HG02759 (cell line): ENCODE measurements at regions not wholly inside any gene's neighbourhood (a gene's known extent, or its start where the extent isn't known, plus 50 kb on each side); places are given as distances from the start of the nearest gene placed in this dataset.
"Not testable (repeated sequence)": the region's sequence is repeated elsewhere in the genome, so short reads cannot be mapped to it uniquely, and the experiment has no call there.

Experiments used
- ATAC-seq: cut with Tn5 transposase; IDR thresholded peaks from one replicate; pipeline ENCODE4 v1.9.1; 2021; ENCODE audit warnings: mild to moderate bottlenecking, moderate library complexity; ENCODE audit not compliant: unreplicated experiment

DNA sequence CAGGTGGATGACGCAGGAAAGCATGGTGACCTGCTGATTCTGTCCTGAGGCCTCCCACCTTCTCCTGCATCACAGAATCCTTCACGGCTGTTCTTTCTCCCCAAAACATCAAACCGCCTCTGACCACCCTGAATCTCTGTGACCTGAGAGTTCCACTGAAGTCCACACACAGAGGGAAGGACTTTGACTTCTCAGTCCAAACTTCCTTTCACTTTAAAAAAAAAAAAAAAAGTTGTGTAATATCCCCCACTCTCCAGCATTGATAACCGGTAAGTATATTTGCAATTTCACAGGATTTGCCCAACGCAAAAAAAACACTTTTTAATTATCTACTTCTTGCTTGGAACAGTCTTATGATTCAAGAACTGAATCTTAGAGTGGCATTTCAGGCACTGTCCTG, 259.5 kb upstream of the IRS2 start:
- ATAC-seq, result no peak

DNA sequence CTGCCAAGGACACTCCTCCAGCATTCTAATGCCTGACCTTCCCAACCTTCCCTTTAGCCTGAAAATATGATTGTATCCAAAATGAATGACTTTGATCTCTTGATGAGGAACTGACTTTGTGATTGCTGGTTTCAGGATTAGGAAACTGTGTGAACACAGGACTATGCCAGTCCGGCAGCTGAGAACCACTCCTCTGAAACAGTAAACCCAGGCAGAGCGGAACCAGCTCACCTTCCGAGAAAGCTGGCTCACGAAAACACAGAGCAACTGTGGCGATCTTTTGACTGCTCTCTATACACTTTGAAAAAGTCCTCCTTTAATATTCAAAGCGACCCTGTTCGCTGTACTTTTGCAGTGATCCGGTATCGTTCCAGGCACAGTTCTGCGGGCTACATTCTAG, 258.8 kb upstream of the IRS2 start:
- ATAC-seq, result no peak

DNA sequence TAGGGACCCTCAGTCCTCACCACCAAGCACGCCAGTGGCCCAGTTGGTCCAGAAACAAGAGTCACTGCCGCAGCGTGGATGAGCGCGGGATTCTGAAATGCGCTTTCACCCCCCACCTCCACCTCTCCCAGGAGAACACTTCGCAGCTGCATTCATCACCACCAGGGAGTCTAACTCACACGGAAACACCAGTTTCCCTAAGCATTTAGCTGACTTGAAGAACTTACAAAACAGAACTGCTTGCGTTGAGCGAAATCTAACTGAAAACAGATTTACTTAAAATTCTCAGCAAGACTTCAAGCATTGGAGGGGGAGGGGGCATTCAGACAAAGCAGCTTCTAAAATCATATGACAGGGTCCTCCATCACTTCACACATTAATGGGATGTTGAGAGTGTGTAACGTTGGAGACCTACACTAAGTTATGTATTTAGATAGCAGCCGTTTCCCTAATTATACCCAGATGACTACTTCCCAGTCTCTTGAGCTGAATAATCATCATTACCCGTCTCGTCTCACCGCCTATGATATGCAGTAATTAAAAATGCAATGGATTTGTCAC, 258.2 kb upstream of the IRS2 start:
- ATAC-seq, result no peak

DNA sequence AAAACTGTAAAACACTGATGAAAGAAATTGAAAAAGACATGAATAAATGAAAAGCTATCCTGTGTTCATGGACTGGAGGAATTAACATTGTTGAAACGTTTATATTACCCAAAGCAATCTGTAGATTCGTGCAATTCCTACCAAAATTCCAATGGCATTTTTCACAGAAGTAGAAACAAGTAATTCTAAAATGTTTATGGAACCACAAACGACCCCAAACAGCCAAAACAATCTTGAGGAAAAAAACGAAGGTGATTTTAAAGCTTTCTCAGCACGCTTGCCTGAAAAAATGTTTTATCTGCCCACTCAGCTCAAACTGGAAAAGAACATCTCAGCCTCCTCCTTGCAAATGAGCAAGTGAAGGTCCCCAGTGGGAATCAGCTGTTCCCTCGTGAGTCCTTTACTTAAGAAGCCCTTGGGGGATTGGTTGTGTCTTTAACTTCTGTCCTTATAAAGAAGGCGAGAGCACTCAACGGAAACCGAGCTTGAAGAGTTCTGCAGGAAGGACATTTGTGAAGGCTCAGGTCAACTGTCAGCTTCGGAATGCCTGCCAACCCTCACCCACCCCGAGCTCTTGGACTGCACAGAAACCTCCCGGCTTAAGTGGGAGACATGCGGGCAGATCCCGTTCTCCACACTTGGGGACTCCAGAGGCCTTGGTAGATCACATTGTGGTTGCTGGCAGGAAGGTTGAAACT, 256.0 kb upstream of the IRS2 start:
- no peak for ATAC-seq

DNA sequence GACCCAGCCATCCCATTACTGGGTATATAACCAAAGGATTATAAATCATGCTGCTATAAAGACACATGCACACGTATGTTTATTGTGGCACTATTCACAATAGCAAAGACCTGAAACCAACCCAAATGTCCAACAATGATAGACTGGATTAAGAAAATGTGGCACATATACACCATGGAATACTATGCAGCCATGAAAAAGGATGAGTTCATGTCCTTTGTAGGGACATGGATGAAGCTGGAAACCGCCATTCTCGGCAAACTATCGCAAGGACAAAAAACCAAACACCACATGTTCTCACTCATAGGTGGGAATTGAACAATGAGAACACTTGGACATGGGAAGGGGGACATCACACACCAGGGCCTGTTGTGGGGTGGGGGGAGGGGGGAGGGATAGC, 255.3 kb upstream of the IRS2 start:
- ATAC-seq, result not testable (repeated sequence)

DNA sequence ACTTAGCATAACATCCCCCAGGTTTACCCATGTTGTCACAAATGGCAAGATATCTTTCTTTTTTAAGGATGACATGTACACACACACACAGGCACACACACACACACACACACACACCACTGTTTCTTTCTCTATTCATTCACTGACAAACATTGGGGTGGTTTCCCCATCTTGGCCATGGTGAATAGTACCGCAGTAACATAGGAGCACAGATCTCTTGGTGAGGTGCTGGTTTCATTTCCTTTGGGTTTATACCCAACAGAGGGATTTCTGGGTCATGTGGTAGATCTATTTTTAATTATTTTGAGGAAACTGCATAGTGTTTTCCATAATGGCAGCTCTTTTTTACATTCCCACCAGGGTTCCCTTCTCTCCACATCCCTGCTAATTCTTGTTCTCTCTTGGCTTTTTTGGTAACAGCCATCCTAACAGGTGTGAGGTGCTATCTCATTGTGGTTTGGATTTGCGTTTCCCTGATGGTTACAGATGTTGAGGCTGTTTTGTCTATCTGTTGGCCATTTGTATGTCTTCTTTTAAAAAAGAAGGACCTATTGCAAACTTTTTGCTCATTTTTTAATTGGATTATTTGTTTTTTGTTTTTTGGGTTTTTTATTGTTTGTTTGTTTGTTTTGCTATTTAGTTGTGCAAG, 251.7 kb upstream of the IRS2 start:
- ATAC-seq, result no peak

DNA sequence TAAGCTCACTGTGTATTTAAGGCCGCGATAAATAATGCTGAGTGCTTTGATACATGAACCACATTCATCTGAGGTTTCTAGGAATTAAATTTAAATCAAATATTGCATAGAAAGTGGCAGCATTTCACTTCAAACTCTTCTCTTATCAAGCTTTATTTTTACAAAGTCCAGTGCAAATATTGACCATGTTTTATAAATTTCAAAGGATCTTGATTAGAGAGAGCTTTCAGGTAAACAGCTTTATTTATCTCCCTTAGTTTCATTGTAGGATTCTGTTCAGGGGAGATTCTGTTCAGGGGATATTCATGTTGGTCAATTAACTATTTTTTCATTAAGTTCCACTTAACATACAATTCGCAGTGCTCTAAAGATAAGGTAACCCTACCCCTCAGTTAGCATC, 249.7 kb upstream of the IRS2 start:
- no peak for ATAC-seq

DNA sequence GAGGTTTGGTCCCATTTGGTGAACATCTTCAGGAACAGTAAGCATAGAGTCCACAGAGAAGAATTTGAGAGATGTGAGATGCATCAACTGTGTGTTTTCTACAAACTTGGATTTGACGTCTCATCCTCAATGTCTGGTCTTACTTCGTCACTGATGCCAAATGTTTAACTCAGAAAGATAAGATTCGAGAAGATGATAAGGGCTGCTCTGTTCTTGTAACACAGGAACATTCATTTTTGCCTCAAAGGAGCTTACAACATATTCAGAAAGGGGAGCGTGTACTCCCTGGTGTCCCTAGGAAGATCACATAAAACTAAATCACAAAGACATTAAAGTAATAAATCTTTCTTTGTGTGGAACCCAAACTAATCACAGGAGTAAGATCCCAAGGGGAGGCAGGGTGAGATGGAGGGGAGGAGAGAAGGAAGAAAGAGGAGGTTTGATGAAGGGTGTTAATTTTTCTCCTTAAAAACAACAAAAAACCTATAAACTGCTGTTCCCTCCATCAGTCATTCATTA, 247.7 kb upstream of the IRS2 start:
- ATAC-seq, result no peak

DNA sequence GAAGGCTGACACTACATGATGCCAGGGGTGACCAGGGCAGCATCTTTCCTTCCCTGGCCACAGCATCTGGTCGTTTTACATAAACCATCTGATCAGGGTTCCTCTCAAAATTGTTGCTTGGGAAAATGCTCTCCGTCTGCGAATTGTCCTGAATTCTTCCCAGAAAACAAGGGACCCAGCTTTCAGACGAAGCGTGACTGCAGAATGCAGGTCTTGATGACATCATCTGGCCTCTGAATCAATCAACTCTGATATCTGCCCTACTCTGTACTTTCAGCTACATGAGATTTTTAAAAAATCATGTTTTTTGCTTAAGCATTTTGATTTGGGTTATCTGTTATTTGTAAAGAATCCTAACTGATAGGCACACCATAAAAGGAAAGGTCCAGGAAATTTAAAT, 246.6 kb upstream of the IRS2 start:
- ATAC-seq, result no peak

DNA sequence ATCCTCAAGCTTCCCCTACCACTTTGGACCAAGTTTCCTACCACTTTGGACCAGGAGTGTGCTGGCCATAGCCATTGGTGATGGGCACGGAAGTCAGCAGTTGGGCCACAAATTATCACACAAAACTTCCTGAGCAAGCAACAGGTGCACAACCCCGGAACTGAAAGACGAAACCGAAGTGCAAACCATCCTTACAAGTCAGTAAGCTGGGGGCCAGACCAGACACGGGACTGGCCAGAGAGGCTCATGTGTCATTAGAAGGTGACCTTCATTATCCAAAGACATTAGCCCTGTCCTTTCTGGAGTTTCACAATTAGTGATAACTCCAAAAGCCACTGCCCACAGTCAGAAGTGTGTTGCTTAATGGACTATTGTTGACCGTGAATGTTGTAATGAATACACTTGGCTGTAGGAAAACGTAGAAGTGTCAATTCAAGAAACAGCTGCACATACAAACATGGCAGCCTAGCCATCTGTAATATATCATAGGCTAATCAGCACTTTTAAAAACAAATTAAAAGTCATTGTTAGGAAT, 244.1 kb upstream of the IRS2 start:
- ATAC-seq, result peak; percentile 58

DNA sequence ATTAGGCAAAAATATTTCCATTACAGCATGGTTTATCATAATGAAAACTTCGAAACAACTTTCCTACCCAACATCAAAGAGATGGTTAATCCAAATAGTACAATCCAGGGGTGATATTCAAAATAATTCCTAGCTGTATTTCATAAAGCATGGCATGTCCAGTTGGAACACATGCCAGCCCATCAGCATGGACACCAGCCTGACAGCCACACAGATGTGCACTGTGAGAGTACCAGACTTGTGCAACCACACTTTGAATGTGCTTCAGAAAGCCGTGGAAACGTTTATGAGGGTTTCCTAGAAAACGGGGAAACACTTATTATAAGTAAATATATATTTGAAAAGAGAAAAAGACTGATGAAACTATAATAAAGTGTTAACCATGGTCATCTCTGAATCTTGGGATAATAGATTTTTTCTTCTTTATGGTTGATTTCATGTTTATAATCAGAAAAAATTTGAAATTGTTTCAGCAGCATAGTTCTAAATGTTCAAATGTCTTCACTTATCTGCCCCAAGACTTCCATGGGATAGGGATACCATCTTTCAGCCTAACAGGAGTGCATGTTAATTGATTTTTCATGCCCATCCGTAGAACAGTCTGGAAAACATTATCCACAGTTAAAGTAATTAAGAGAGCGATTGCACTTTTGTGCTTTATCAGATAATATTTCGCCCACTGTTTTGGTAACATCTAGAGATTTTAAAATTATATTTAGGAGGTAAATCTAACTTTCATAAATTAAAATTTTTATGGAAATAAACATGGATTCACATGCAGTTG, 242.6 kb upstream of the IRS2 start:
- ATAC-seq, result no peak

DNA sequence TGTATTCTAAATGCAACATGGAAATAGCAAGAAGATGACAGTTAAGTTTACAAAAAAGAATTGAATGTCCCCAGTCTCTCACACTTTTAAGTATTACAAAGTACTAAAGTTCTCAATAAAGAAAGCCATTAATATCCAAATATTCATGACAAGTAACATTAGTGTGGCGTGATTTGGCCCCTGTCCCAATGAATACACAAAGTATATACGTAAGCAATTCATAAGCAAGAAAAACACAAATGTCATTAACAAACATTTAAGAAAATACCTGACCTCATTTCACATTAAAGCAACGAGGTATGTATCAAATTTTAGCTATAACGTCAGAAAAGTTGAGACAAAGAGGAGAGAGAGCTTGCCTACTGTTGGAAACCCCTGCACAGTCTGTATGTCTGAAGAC, 241.9 kb upstream of the IRS2 start:
- no peak for ATAC-seq

DNA sequence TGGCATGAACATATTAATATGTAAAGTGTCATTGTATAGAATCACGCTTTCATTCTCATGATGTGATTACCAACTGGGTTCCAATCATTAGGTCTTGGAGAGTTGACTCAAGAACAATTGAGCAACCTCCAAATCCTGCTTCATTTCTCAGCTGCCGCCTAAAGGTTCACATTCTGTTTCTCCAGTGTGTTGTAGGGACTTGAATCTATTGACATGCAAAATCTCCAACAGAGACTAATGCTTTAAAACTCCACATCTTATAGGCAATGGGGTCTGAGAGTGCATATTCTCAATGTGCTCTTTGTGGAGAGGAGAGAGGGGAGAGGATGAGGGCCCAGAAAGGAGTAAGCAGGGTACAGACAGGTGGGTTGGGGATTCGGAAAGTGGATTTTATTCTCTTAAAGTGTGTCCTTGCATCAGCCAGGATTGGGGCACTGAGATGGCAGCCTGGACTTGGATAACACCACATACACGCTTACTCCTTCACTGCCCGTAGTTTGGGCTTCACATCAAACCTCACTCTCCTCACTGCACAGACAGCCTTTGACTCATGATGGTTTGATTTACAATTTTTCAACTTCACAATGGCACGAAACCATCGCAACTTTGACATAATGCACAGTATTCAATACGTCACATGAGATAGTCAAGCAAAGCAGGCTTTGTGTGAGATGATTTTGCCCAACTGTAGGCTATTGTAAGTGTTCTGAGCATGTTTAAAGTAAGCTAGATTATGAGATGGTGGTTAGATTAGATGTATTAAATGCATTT, 241.3 kb upstream of the IRS2 start:
- no peak for ATAC-seq

DNA sequence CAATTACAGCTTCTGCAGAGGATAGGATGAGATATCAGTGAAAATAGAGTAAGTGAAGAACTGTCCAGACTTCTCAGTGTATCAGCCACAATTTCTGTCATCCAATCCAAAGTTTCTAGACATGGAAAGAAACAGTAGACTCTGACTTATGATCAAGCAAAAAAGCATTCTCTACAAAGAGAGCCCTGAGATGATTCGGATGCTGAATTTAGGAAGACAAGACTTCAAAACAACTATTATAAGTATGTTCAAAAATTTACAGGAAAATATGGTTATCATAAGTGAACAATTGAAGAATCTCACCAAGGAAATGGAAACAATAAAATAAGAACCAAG, 238.2 kb upstream of the IRS2 start:
- ATAC-seq, result no peak

DNA sequence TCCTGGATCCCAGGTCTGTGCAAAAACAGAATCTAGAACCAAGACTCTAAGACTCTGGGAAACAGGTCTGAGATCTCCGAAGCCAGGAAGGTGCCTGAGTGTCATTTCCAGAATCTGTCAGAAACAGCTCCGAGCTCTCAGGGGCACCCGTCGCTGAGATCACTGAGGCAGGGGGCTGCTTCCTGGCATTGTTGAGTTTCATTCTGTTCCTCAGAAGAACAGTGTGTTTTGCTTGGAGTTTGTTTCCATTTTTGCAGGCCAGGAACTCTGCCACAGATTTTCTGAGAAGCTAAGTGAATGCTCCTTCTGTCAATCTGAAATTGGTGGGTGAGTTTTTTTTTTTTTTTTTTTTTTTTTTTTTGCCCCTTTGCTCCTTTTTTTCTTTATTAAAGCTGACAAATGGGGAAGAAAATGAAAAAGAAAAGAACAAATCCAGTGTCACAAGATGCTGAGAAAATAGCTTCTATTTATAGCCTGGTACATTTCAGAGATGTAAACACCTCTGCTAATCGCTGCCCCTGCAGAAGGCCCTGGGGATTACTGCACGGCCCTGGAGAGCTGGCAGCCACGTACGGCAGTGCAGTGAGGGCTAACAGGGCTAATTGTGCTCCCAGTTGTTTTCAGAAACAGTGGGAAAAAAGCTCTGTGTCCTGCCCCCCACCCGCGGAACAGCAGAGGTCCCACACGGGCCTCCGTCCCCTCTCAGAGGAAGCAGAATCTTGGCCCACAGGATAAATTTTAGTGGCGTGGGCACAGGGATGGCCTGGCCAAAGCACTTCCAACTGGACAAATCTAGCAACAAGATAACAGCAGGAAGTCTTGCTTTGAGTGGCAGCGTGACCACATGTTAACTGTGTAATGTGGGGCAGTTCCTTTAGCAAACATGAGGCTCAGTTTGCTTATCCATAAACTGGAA, 237.6 kb upstream of the IRS2 start:
- ATAC-seq, result no peak

DNA sequence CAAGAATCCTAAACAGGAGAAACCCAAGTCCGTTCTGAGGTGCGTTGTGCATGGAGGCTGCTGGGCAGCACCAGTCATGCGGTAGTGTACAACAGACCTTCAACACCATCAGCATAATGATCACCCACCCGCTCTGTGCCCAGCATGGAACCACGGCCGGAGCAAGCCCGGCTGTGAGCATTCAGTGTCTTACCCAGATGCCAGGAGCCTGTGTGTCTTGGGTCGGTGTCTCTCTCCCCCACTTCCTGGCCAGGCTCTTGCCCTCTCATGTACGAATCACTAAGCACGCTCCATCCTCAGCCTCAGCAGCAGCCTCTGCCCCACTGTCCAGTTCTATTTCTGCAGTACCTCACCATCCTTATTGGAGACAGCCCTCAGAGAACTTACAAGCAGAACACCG, 231.6 kb upstream of the IRS2 start:
- ATAC-seq, result no peak

DNA sequence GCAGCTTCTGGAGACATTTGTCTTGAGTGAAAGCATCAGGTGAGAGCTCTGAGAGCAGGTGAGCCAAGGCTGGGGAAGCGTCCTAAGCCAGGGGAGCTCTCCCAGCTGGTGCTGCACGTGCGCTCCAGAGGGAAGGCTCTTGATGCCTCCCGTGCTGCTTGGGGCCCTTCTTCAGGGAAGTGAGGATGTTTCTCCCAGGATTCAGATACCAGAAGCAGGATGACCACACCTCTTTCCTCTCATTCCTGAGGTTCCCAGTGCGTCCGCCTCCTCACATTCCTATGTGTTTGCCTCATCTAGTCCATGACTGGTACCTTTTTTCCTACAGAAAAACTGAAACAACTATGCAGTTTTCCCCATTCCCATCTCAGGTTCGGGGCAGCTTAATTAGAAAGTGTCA, 231.0 kb upstream of the IRS2 start:
- no peak for ATAC-seq

DNA sequence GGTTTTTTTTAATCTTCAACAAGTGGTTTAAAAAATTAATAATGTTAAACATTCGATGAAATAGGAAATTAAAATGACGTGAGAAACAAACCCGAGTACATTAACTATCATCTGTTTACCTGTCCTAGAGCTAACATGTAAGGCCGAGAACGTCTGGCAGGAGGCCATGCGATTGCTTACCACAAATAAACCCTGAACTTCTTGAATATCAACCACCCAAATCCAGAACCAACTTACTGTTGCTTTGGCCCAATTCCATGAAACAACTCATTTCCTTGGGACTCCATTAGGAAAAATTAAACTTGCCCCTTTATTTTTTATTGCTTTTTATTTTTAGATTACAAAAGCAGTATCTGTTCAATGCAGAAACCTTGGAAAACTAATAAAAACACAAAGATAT, 228.9 kb upstream of the IRS2 start:
- ATAC-seq, result no peak

DNA sequence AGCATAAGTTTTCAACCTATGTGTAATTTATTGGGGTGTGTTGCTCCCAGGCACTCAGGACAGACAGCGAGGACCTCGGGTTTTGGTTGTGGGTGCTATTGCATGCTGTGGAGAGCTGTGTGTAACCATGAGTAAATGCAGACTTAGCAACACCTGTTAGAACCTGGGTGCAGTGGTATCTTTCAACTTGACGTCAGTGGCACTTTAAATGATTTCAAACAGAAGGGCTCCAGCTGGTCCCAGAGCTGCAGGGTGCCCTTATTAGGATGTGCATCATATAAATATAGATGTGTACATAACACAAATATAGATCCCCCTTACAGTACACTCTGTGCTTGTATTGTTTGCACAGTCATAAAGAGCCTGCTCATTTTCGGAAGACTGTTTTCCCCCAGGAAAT, 228.3 kb upstream of the IRS2 start:
- ATAC-seq, result no peak
